Karpas-422 (cell line): ENCODE measurements at regions not wholly inside any gene's neighbourhood (a gene's known extent, or its start where the extent isn't known, plus 50 kb on each side); places are given as distances from the start of the nearest gene placed in this dataset.

Source experiments
- DNase-seq: peaks from one replicate; pipeline ENCODE4 v3.0.0-alpha.2; 2015
- H2AFZ ChIP-seq: fragments of 200-600 bp; sonication (generic); 2 replicates; pipeline ENCODE4 v1.6.1; 2014; ENCODE audit warnings: antibody characterized with exemption, low read length, mixed read lengths
- H3K27ac ChIP-seq: fragments of 200-600 bp; sonication (generic); 2 replicates; pipeline ENCODE4 v1.5.1; 2014; ENCODE audit warnings: mild to moderate bottlenecking, low read length, moderate library complexity
- H3K27me3 ChIP-seq: fragments of 200-600 bp; sonication (generic); 2 replicates; pipeline ENCODE4 v1.6.1; 2014; ENCODE audit warnings: low read length, mixed read lengths
- H3K36me3 ChIP-seq: fragments of 200-600 bp; sonication (generic); 2 replicates; pipeline ENCODE4 v1.6.1; 2014; ENCODE audit warnings: low read length, mixed read lengths; ENCODE audit not compliant: insufficient read depth
- H3K4me1 ChIP-seq: fragments of 200-600 bp; sonication (generic); 2 replicates; pipeline ENCODE4 v1.6.1; 2014; ENCODE audit warnings: mild to moderate bottlenecking, low read length, mixed read lengths
- H3K4me2 ChIP-seq: fragments of 200-600 bp; sonication (generic); 2 replicates; pipeline ENCODE4 v1.6.1; 2014; ENCODE audit warnings: low read length, low read depth, mild to moderate bottlenecking; ENCODE audit not compliant: poor library complexity, severe bottlenecking
- H3K4me3 ChIP-seq: fragments of 200-600 bp; sonication (generic); 2 replicates; pipeline ENCODE4 v1.5.1; 2014; ENCODE audit warnings: mild to moderate bottlenecking, antibody characterized with exemption, low read length, mixed read lengths
- H3K79me2 ChIP-seq: fragments of 200-600 bp; sonication (generic); 2 replicates; pipeline ENCODE4 v1.6.1; 2014; ENCODE audit warnings: mild to moderate bottlenecking, low read length, mixed read lengths
- H3K9ac ChIP-seq: fragments of 200-600 bp; sonication (generic); 2 replicates; pipeline ENCODE4 v1.6.0; 2014; ENCODE audit warnings: low read length
- H3K9me2 ChIP-seq: fragments of 200-600 bp; sonication (generic), shearing (Covaris generic); replicated peaks from 2 replicates; pipeline ENCODE4 v1.6.0; 2014; ENCODE audit warnings: mild to moderate bottlenecking, low read length, moderate library complexity; ENCODE audit not compliant: insufficient read depth
- H3K9me3 ChIP-seq: fragments of 300-700, 200-600 bp; sonication (generic); 2 replicates; pipeline ENCODE4 v1.6.1; 2014; ENCODE audit warnings: low read length, mixed read lengths
- H4K20me1 ChIP-seq: fragments of 200-600 bp; sonication (generic); 2 replicates; pipeline ENCODE4 v1.6.1; 2014; ENCODE audit warnings: mild to moderate bottlenecking, antibody characterized with exemption, low read length, low read depth; ENCODE audit not compliant: insufficient read depth

- no peak overlapping the region for H3K4me3 ChIP-seq
- H3K27ac ChIP-seq = no peak overlapping the region
- H2AFZ ChIP-seq = no peak overlapping the region
- no peaks in the 10 kb centered on the region for H3K79me2 ChIP-seq
- no peaks in the 10 kb centered on the region for H4K20me1 ChIP-seq
- H3K4me1 ChIP-seq = no peaks in the 10 kb centered on the region
- H3K9ac ChIP-seq = no peak overlapping the region
- H3K9me3 ChIP-seq = no peaks in the 10 kb centered on the region
- H3K27me3 ChIP-seq = no peaks in the 10 kb centered on the region
- H3K9me2 ChIP-seq = no peaks in the 10 kb centered on the region
- H3K4me2 ChIP-seq = no peak overlapping the region
- H3K36me3 ChIP-seq = no peaks in the 10 kb centered on the region
- no peak for DNase-seq
These were observed 605.8 kb upstream of the PTGER4 start for GRCh38 chr5:40073927-40074326.

- H3K36me3 ChIP-seq = no peaks in the 10 kb centered on the region
These were observed 607.8 kb upstream of the PTGER4 start for GRCh38 chr5:40071870-40072269.

GRCh38 chr5:40066616-40067015 is 613.1 kb upstream of the PTGER4 start:
- Histone ChIP-seq H3K27ac (no peak overlapping the region), H3K9me2 (no peaks in the 10 kb centered on the region), H3K9ac (no peak overlapping the region), H3K4me3 (no peak overlapping the region), H3K36me3 (no peaks in the 10 kb centered on the region), H4K20me1 (no peaks in the 10 kb centered on the region), H3K4me1 (no peaks in the 10 kb centered on the region), H2AFZ (no peak overlapping the region), H3K79me2 (no peaks in the 10 kb centered on the region), H3K27me3 (no peaks in the 10 kb centered on the region), H3K9me3 (no peaks in the 10 kb centered on the region), H3K4me2 (no peak overlapping the region)
- DNase-seq = no peak

More at GRCh38 chr5:40071870-40072269, 607.8 kb upstream of the PTGER4 start:
- Histone ChIP-seq H3K9ac (no peak overlapping the region), H3K79me2 (no peaks in the 10 kb centered on the region), H4K20me1 (no peaks in the 10 kb centered on the region), H3K4me3 (no peak overlapping the region), H3K4me2 (no peak overlapping the region), H3K4me1 (no peaks in the 10 kb centered on the region), H3K9me3 (no peaks in the 10 kb centered on the region), H3K9me2 (no peaks in the 10 kb centered on the region), H3K27ac (no peak overlapping the region), H2AFZ (no peak overlapping the region), H3K27me3 (no peaks in the 10 kb centered on the region)
- no peak for DNase-seq

GRCh38 chr5:40052808-40053207 is 626.9 kb upstream of the PTGER4 start:
- Histone ChIP-seq H3K9me3 (no peaks in the 10 kb centered on the region), H3K27ac (no peak overlapping the region), H3K4me3 (no peak overlapping the region), H3K4me1 (no peaks in the 10 kb centered on the region), H3K9ac (no peak overlapping the region), H3K36me3 (no peaks in the 10 kb centered on the region), H3K79me2 (no peaks in the 10 kb centered on the region), H2AFZ (no peak overlapping the region), H3K27me3 (no peaks in the 10 kb centered on the region), H3K4me2 (no peak overlapping the region), H4K20me1 (no peaks in the 10 kb centered on the region), H3K9me2 (no peaks in the 10 kb centered on the region)
- DNase-seq = no peak

- Histone ChIP-seq H3K27ac (no peak overlapping the region), H3K27me3 (no peaks in the 10 kb centered on the region), H3K4me2 (no peak overlapping the region), H3K9me3 (no peaks in the 10 kb centered on the region), H3K36me3 (no peaks in the 10 kb centered on the region), H3K4me3 (no peak overlapping the region), H3K79me2 (no peaks in the 10 kb centered on the region), H2AFZ (no peak overlapping the region), H3K9me2 (no peaks in the 10 kb centered on the region), H3K9ac (no peak overlapping the region), H4K20me1 (no peaks in the 10 kb centered on the region), H3K4me1 (no peaks in the 10 kb centered on the region)
- no peak for DNase-seq
These were observed 622.0 kb upstream of the DAB2 start for GRCh38 chr5:40046792-40047191.

- Histone ChIP-seq H3K4me2 (no peak overlapping the region), H3K36me3 (no peaks in the 10 kb centered on the region), H3K9ac (no peak overlapping the region), H3K4me3 (no peak overlapping the region), H2AFZ (no peak overlapping the region), H3K27me3 (no peaks in the 10 kb centered on the region), H4K20me1 (no peaks in the 10 kb centered on the region), H3K79me2 (no peaks in the 10 kb centered on the region), H3K9me2 (no peaks in the 10 kb centered on the region), H3K9me3 (no peaks in the 10 kb centered on the region), H3K4me1 (no peaks in the 10 kb centered on the region), H3K27ac (no peak overlapping the region)
- no peak for DNase-seq
These were observed 620.6 kb upstream of the DAB2 start for GRCh38 chr5:40045429-40045828.

- no peaks in the 10 kb centered on the region for H3K9me2 ChIP-seq
- no peaks in the 10 kb centered on the region for H3K4me1 ChIP-seq
- no peaks in the 10 kb centered on the region for H4K20me1 ChIP-seq
- no peaks in the 10 kb centered on the region for H3K27me3 ChIP-seq
- H2AFZ ChIP-seq = no peak overlapping the region
- H3K4me3 ChIP-seq = no peak overlapping the region
- no peaks in the 10 kb centered on the region for H3K9me3 ChIP-seq
- H3K79me2 ChIP-seq = no peaks in the 10 kb centered on the region
- no peak overlapping the region for H3K27ac ChIP-seq
- no peak for DNase-seq
- H3K9ac ChIP-seq = no peak overlapping the region
- no peaks in the 10 kb centered on the region for H3K36me3 ChIP-seq
- H3K4me2 ChIP-seq = no peak overlapping the region
These were observed 619.1 kb upstream of the DAB2 start for GRCh38 chr5:40043916-40044315.

GRCh38 chr5:40041452-40041851 is 616.7 kb upstream of the DAB2 start:
- Histone ChIP-seq H3K79me2 (no peaks in the 10 kb centered on the region), H3K36me3 (no peaks in the 10 kb centered on the region), H3K9me3 (no peaks in the 10 kb centered on the region), H3K9ac (no peak overlapping the region), H4K20me1 (no peaks in the 10 kb centered on the region), H2AFZ (no peak overlapping the region), H3K4me1 (no peaks in the 10 kb centered on the region), H3K27me3 (no peaks in the 10 kb centered on the region), H3K4me3 (no peak overlapping the region), H3K4me2 (no peak overlapping the region), H3K27ac (no peak overlapping the region), H3K9me2 (no peaks in the 10 kb centered on the region)
- no peak for DNase-seq

- no peaks in the 10 kb centered on the region for H3K27me3 ChIP-seq
- no peak overlapping the region for H3K9ac ChIP-seq
- H4K20me1 ChIP-seq = no peaks in the 10 kb centered on the region
- no peaks in the 10 kb centered on the region for H3K9me2 ChIP-seq
- H3K4me2 ChIP-seq = no peak overlapping the region
- peaks cover 12% of the 10 kb centered on the region for H3K4me1 ChIP-seq
- no peak overlapping the region for H2AFZ ChIP-seq
- H3K36me3 ChIP-seq = no peaks in the 10 kb centered on the region
- H3K4me3 ChIP-seq = no peak overlapping the region
- DNase-seq = no peak
- no peaks in the 10 kb centered on the region for H3K79me2 ChIP-seq
- no peaks in the 10 kb centered on the region for H3K9me3 ChIP-seq
- H3K27ac ChIP-seq = no peak overlapping the region
These were observed 612.9 kb upstream of the DAB2 start for GRCh38 chr5:40037713-40038112.
